GM23338 (cell line): ENCODE measurements at regions not wholly inside any gene's neighbourhood (a gene's known extent, or its start where the extent isn't known, plus 50 kb on each side); places are given as distances from the start of the nearest gene placed in this dataset.

Source experiments
- ATAC-seq: fragments of 200-7000 bp; cut with Tn5 transposase; 3 replicates; pipeline ENCODE4 v1.9.1; 2020
- DNase-seq: peaks from one replicate; pipeline ENCODE4 v3.0.0-alpha.2; 2015; ENCODE audit warnings: low spot score
- H2AFZ ChIP-seq: fragments of 200-600 bp; sonication (generic); 2 replicates; pipeline ENCODE4 v1.8.0; 2016; ENCODE audit warnings: antibody characterized with exemption, mild to moderate bottlenecking, moderate library complexity
- H3F3A ChIP-seq: fragments of 200-600 bp; sonication (generic); replicated peaks from 2 replicates; pipeline ENCODE4 v1.8.0; 2017; ENCODE audit warnings: antibody characterized with exemption, mixed run types, low read depth
- H3K27ac ChIP-seq: fragments of 200-600 bp; sonication (generic); 2 replicates; pipeline ENCODE4 v1.6.1; 2016; ENCODE audit warnings: low read depth
- H3K27me3 ChIP-seq: fragments of 200-600 bp; sonication (generic); 2 replicates; pipeline ENCODE4 v1.8.0; 2016; ENCODE audit warnings: mild to moderate bottlenecking, mixed run types, moderate library complexity; ENCODE audit not compliant: insufficient read depth
- H3K36me3 ChIP-seq: fragments of 200-600 bp; sonication (generic); 2 replicates; pipeline ENCODE4 v1.8.0; 2016; ENCODE audit warnings: mild to moderate bottlenecking; ENCODE audit not compliant: insufficient read depth
- H3K4me1 ChIP-seq: fragments of 200-600 bp; sonication (generic); 2 replicates; pipeline ENCODE4 v1.8.0; 2016; ENCODE audit warnings: mild to moderate bottlenecking, moderate library complexity; ENCODE audit not compliant: insufficient read depth
- H3K4me2 ChIP-seq: fragments of 200-600 bp; sonication (generic); 2 replicates; pipeline ENCODE4 v1.7.1; 2017; ENCODE audit warnings: mixed run types
- H3K4me3 ChIP-seq: fragments of 200-600 bp; sonication (generic); 2 replicates; pipeline ENCODE4 v1.6.1; 2016; ENCODE audit warnings: mixed run types
- H3K79me2 ChIP-seq: fragments of 200-600 bp; sonication (generic); replicated peaks from 2 replicates; pipeline ENCODE4 v1.8.0; 2017; ENCODE audit warnings: mild to moderate bottlenecking; ENCODE audit not compliant: insufficient read depth
- H3K9me2 ChIP-seq: fragments of 200-600 bp; sonication (generic); 2 replicates; pipeline ENCODE4 v1.8.0; 2017; ENCODE audit not compliant: insufficient read depth
- H4K20me1 ChIP-seq: fragments of 200-600 bp; sonication (generic); replicated peaks from 2 replicates; pipeline ENCODE4 v1.8.0; 2017; ENCODE audit warnings: mild to moderate bottlenecking; ENCODE audit not compliant: insufficient read depth
- H3K27ac Mint-ChIP-seq: 2 replicates; pipeline ENCODE4 v1.8.0; 2020; ENCODE audit warnings: inconsistent platforms, mild to moderate bottlenecking, moderate library complexity, mixed read lengths
- H3K27me3 Mint-ChIP-seq: 3 replicates; pipeline ENCODE4 v1.8.0; 2022; ENCODE audit warnings: low read depth, mild to moderate bottlenecking, moderate library complexity, mixed read lengths, inconsistent platforms; ENCODE audit not compliant: insufficient read depth, poor library complexity
- H3K36me3 Mint-ChIP-seq: 3 replicates; pipeline ENCODE4 v1.8.0; 2021; ENCODE audit warnings: low read depth, mild to moderate bottlenecking, inconsistent platforms, moderate library complexity, mixed read lengths
- H3K4me1 Mint-ChIP-seq: 3 replicates; pipeline ENCODE4 v1.8.0; 2020; ENCODE audit warnings: mild to moderate bottlenecking, inconsistent platforms, mixed read lengths
- H3K4me3 Mint-ChIP-seq: 3 replicates; pipeline ENCODE4 v1.8.0; 2021; ENCODE audit warnings: moderate library complexity, mild to moderate bottlenecking, inconsistent platforms, mixed read lengths
- H3K9me3 Mint-ChIP-seq: 3 replicates; pipeline ENCODE4 v1.8.0; 2020; ENCODE audit warnings: moderate library complexity, mild to moderate bottlenecking, inconsistent platforms, mixed read lengths
- CREB1 ChIP-seq: fragments of 250-450 bp; sonication (Bioruptor Pico); IDR thresholded peaks from 2 replicates; pipeline ENCODE4 v1.5.0; 2020; ENCODE audit warnings: low read depth, mild to moderate bottlenecking, moderate library complexity
- CTCF ChIP-seq, 2 experiments: fragments of 200-600 bp in 1 of 2; sonication (generic) in 1 of 2; conservative IDR thresholded peaks; 2 replicates each; pipeline versions ENCODE4 v1.5.1 to v1.6.1; 2016 to 2017; ENCODE audit warnings: antibody characterized with exemption in 2 of 2, low read depth in 2 of 2, mild to moderate bottlenecking in 2 of 2, moderate library complexity in 1 of 2
- ETS1 ChIP-seq: IDR thresholded peaks from 2 replicates; pipeline ENCODE4 v1.6.1; 2016; ENCODE audit warnings: antibody characterized with exemption
- EZH2 ChIP-seq: fragments of 200-600 bp; sonication (generic); IDR thresholded peaks from one replicate; pipeline ENCODE4 v1.8.0; 2017; ENCODE audit warnings: antibody characterized with exemption, mild to moderate bottlenecking, low read depth; ENCODE audit not compliant: unreplicated experiment
- EZH2phosphoT487 ChIP-seq: fragments of 200-600 bp; sonication (generic); IDR thresholded peaks from one replicate; pipeline ENCODE4 v1.8.1; 2018; ENCODE audit warnings: antibody characterized with exemption; ENCODE audit not compliant: unreplicated experiment
- JUNB ChIP-seq: IDR thresholded peaks from one replicate; pipeline ENCODE4 v1.6.1; 2016; ENCODE audit warnings: antibody characterized with exemption; ENCODE audit not compliant: unreplicated experiment
- NANOG ChIP-seq: IDR thresholded peaks from 2 replicates; pipeline ENCODE4 v1.6.1; 2016; ENCODE audit warnings: antibody characterized with exemption, borderline replicate concordance
- POLR2AphosphoS5 ChIP-seq: IDR thresholded peaks from 2 replicates; pipeline ENCODE4 v1.6.1; 2016; ENCODE audit warnings: antibody characterized with exemption, low read depth
- REST ChIP-seq: IDR thresholded peaks from one replicate; pipeline ENCODE4 v1.6.1; 2018; ENCODE audit warnings: antibody characterized with exemption; ENCODE audit not compliant: unreplicated experiment
- STAT1 ChIP-seq: IDR thresholded peaks from one replicate; pipeline ENCODE4 v1.6.1; 2016; ENCODE audit warnings: antibody characterized with exemption; ENCODE audit not compliant: unreplicated experiment
- ZNF114 ChIP-seq: fragments of 250-450 bp; sonication (Bioruptor Pico); IDR thresholded peaks from 2 replicates; pipeline ENCODE4 v1.5.0; 2020; ENCODE audit warnings: mild to moderate bottlenecking, moderate library complexity
- ZNF331 ChIP-seq: fragments of 250-450 bp; sonication (Bioruptor Pico); IDR thresholded peaks from 2 replicates; pipeline ENCODE4 v1.5.0; 2020; ENCODE audit warnings: low read depth, mild to moderate bottlenecking, moderate library complexity
- ZNF462 ChIP-seq: fragments of 250-450 bp; sonication (Bioruptor Pico); IDR thresholded peaks from 2 replicates; pipeline ENCODE4 v1.5.0; 2020; ENCODE audit warnings: mild to moderate bottlenecking, moderate library complexity

- H3K9me3 Mint-ChIP-seq = peaks cover 9% of the 10 kb centered on the region; the same call in 2 of the 3 replicates
- Histone ChIP-seq H3K36me3 (no peaks in the 10 kb centered on the region), H3K9me2 (no peaks in the 10 kb centered on the region), H3K4me1 (no peaks in the 10 kb centered on the region), H3K27ac (no peak overlapping the region), H3F3A (no peaks in the 10 kb centered on the region), H3K4me3 (no peak overlapping the region), H4K20me1 (no peaks in the 10 kb centered on the region), H3K27me3 (no peaks in the 10 kb centered on the region), H2AFZ (no peak overlapping the region; the same call in 1 of the 2 replicates), H3K4me2 (no peak overlapping the region), H3K79me2 (no peaks in the 10 kb centered on the region)
- no peaks in the 10 kb centered on the region for H3K4me1 Mint-ChIP-seq
- TF ChIP-seq ETS1 = no peak
- no peak for TF ChIP-seq JUNB
- TF ChIP-seq ZNF114 = no peak
- no peak for TF ChIP-seq STAT1
- no peak for TF ChIP-seq ZNF462 (CRISPR knock-in tag)
- TF ChIP-seq EZH2 = no peak
- no peak for TF ChIP-seq CREB1
- TF ChIP-seq EZH2phosphoT487 = no peak
- TF ChIP-seq ZNF331 (CRISPR knock-in tag) = no peak
- no peak for TF ChIP-seq REST
- no peak for TF ChIP-seq CTCF (conservative IDR thresholded peaks at IDR 0.05; ENCODE audit: low read depth in 2 of 2)
- TF ChIP-seq NANOG = no peak
- TF ChIP-seq POLR2AphosphoS5 = no peak
- no peak for ATAC-seq
- H3K27me3 Mint-ChIP-seq = peaks cover 4% of the 10 kb centered on the region
- H3K4me3 Mint-ChIP-seq = no peak overlapping the region
- DNase-seq = no peak
- H3K36me3 Mint-ChIP-seq = peaks cover 9% of the 10 kb centered on the region; the same call in 2 of the 3 replicates
- no peak overlapping the region for H3K27ac Mint-ChIP-seq
Observed at GRCh38 chr2:139963863-139964355, 1183.7 kb upstream of the NXPH2 start.
